ENCODE measurements at regions not wholly inside any gene's neighbourhood (a gene's known extent, or its start where the extent isn't known, plus 50 kb on each side); places are given as distances from the start of the nearest gene placed in this dataset.

GRCh38 chr20:11001764-11002540 lies 328.2 kb upstream of the JAG1 start:
- DNase-seq = no peak

- DNase-seq = no peak
Measured at GRCh38 chr20:11003341-11003740, 329.5 kb upstream of the JAG1 start.

- no peak for DNase-seq
Measured at GRCh38 chr20:11008444-11009033, 334.7 kb upstream of the JAG1 start.

GRCh38 chr20:11011653-11012052 lies 337.9 kb upstream of the JAG1 start:
- no peak for DNase-seq

- DNase-seq = no peak
Measured at GRCh38 chr20:11012975-11013374, 339.2 kb upstream of the JAG1 start.

- DNase-seq = no peak
Measured at GRCh38 chr20:11013801-11014200, 340.0 kb upstream of the JAG1 start.

GRCh38 chr20:11015440-11015839 lies 341.6 kb upstream of the JAG1 start:
- DNase-seq = peak; percentile 6

GRCh38 chr20:11017446-11017845 lies 343.6 kb upstream of the JAG1 start:
- DNase-seq = no peak

GRCh38 chr20:11018668-11019170 lies 344.9 kb upstream of the JAG1 start:
- no peak for DNase-seq

- DNase-seq = no peak
Measured at GRCh38 chr20:11020712-11021111, 346.9 kb upstream of the JAG1 start.

- no peak for DNase-seq
Measured at GRCh38 chr20:11027224-11027623, 353.4 kb upstream of the JAG1 start.

GRCh38 chr20:11030351-11030750 lies 356.6 kb upstream of the JAG1 start:
- DNase-seq = no peak

GRCh38 chr20:11031300-11031699 lies 357.5 kb upstream of the JAG1 start:
- no peak for DNase-seq

GRCh38 chr20:11032611-11033010 lies 358.8 kb upstream of the JAG1 start:
- DNase-seq = no peak

- no peak for DNase-seq
Measured at GRCh38 chr20:11034025-11034424, 360.2 kb upstream of the JAG1 start.

- no peak for DNase-seq
Measured at GRCh38 chr20:11035211-11035610, 361.4 kb upstream of the JAG1 start.

GRCh38 chr20:11041396-11041795 lies 367.6 kb upstream of the JAG1 start:
- no peak for DNase-seq

GRCh38 chr20:11043001-11043400 lies 369.2 kb upstream of the JAG1 start:
- DNase-seq = no peak

- DNase-seq = no peak
Measured at GRCh38 chr20:11044561-11044960, 370.8 kb upstream of the JAG1 start.

GRCh38 chr20:11045412-11046175 lies 371.8 kb upstream of the JAG1 start:
- DNase-seq = no peak

GRCh38 chr20:11047559-11047958 lies 373.8 kb upstream of the JAG1 start:
- no peak for DNase-seq

GRCh38 chr20:11048739-11049138 lies 374.9 kb upstream of the JAG1 start:
- no peak for DNase-seq

- no peak for DNase-seq
Measured at GRCh38 chr20:11050350-11050749, 376.6 kb upstream of the JAG1 start.

GRCh38 chr20:11051136-11051535 lies 377.3 kb upstream of the JAG1 start:
- DNase-seq = no peak

All from NCI-H2029 (cell line).